ENCODE measurements at regions not wholly inside any gene's neighbourhood (a gene's known extent, or its start where the extent isn't known, plus 50 kb on each side); places are given as distances from the start of the nearest gene placed in this dataset.

DNA sequence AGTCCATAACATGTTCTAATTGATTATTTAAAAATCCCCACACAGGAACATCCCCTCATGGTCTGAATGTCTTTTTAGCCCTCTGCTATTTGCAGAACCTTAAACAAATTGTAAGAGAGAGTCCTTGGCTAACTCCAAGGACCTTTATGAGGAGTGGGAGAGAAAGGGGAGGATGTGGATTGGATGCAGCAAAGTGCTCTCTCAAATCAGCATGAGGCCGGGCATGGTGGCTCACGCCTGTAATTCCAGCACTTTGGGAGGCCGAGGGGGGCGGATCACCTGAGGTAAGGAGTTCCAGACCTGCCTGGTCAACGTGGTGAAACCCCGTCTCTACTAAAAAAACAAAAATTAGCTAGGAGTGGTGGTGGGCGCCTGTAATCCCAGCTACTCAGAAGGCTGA lies 154.8 kb downstream of the TGFB2 start:
- no peak for DNase-seq
- peak overlapping the region in 1 of 2 donors; percentile 53 for H3K27ac ChIP-seq
- no peaks in the 10 kb centered on the region for H3K27me3 ChIP-seq
- no peaks in the 10 kb centered on the region for H3K4me1 ChIP-seq
- no peaks in the 10 kb centered on the region for H3K9me3 ChIP-seq
- intact Hi-C loops (cut with DNase I; ENCODE audit: low total_unique reads) = no loop called here
- no peaks in the 10 kb centered on the region for H3K36me3 ChIP-seq
- no peak for TF ChIP-seq POLR2A (IDR thresholded peaks at IDR 0.05)
- TF ChIP-seq, protein P1, sequence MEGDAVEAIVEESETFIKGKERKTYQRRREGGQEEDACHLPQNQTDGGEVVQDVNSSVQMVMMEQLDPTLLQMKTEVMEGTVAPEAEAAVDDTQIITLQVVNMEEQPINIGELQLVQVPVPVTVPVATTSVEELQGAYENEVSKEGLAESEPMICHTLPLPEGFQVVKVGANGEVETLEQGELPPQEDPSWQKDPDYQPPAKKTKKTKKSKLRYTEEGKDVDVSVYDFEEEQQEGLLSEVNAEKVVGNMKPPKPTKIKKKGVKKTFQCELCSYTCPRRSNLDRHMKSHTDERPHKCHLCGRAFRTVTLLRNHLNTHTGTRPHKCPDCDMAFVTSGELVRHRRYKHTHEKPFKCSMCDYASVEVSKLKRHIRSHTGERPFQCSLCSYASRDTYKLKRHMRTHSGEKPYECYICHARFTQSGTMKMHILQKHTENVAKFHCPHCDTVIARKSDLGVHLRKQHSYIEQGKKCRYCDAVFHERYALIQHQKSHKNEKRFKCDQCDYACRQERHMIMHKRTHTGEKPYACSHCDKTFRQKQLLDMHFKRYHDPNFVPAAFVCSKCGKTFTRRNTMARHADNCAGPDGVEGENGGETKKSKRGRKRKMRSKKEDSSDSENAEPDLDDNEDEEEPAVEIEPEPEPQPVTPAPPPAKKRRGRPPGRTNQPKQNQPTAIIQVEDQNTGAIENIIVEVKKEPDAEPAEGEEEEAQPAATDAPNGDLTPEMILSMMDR (IDR thresholded peaks at IDR 0.05) = no peak
- H3K4me3 ChIP-seq = no peak overlapping the region

DNA sequence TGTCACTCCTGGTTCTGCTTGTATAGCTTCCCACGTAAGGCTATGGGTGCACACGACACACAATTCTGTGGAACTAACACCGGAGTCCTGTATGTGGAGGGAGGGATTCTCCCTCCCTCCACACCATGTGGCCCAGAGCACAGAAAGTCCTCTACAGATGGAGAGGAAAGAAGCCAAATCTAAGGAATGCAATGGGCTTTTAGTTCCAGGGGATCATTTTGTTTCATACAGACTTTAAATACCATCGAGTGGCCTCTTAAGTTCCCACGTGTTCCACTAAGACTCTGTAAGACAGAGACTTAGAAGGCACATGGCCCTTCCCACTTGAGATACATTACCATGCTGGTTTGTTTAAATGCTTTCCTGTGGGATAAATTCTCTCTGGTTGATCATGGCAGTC lies 156.0 kb downstream of the TGFB2 start:
- no peak overlapping the region for H3K27ac ChIP-seq
- no peaks in the 10 kb centered on the region for H3K9me3 ChIP-seq
- no peak overlapping the region for H3K4me3 ChIP-seq
- H3K4me1 ChIP-seq = no peaks in the 10 kb centered on the region
- intact Hi-C loops (cut with DNase I; ENCODE audit: low total_unique reads) = no loop called here
- no peak for TF ChIP-seq POLR2A (IDR thresholded peaks at IDR 0.05)
- TF ChIP-seq, protein P1 (IDR thresholded peaks at IDR 0.05) = no peak
- DNase-seq = no peak
- H3K27me3 ChIP-seq = no peaks in the 10 kb centered on the region
- no peaks in the 10 kb centered on the region for H3K36me3 ChIP-seq

DNA sequence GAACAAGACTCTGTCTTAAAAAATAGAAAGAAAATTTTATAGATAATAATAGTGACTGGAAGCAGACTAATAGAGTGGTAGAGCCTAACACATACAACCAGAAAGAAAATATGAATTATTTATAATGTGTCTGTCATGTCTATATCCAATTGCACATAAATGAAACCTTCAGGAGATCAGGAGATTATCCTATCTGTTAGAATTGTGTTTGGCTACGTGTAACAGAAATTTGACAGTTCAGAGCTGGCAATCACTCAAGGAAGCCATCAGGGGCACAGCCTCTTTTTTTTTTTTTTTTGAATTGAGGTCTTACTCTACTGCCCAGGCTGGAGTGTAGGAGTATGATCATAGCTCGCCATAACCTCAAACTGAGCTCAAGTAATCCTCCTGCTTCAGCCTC lies 157.2 kb downstream of the TGFB2 start:
- H3K27me3 ChIP-seq = no peaks in the 10 kb centered on the region
- no peaks in the 10 kb centered on the region for H3K4me1 ChIP-seq
- no peaks in the 10 kb centered on the region for H3K36me3 ChIP-seq
- TF ChIP-seq, protein P1 (IDR thresholded peaks at IDR 0.05) = no peak
- no peak for TF ChIP-seq POLR2A (IDR thresholded peaks at IDR 0.05)
- H3K9me3 ChIP-seq = no peaks in the 10 kb centered on the region
- no peak overlapping the region for H3K27ac ChIP-seq
- H3K4me3 ChIP-seq = no peak overlapping the region
- intact Hi-C loops (cut with DNase I; ENCODE audit: low total_unique reads) = no loop called here
- DNase-seq = no peak

DNA sequence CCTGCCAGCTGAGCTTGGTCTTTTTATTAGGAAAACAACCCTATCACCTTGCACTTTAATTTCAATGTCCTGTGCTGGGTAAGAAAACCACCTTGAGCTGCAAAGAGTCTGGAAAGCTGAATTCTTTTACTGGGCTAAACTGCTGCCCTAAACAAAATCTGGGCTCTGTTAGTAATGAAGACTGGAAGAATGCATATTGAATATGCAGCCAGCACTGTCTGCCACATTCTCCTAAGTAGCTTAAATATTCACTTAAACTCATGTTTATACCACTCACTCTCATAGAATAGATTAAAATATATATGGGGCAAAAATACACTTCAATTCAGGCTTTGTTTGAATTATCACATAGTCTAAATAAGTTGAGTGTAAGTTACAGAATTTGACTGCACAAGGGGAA lies 158.0 kb downstream of the TGFB2 start:
- no peak overlapping the region for H3K27ac ChIP-seq
- DNase-seq = no peak
- intact Hi-C loops (cut with DNase I; ENCODE audit: low total_unique reads) = no loop called here
- H3K9me3 ChIP-seq = peaks cover 0 to 3% of the 10 kb centered on the region in 2 donors
- no peaks in the 10 kb centered on the region for H3K36me3 ChIP-seq
- H3K27me3 ChIP-seq = no peaks in the 10 kb centered on the region
- H3K4me1 ChIP-seq = no peaks in the 10 kb centered on the region
- no peak overlapping the region for H3K4me3 ChIP-seq
- TF ChIP-seq, protein P1 (IDR thresholded peaks at IDR 0.05) = no peak
- TF ChIP-seq POLR2A (IDR thresholded peaks at IDR 0.05) = no peak

DNA sequence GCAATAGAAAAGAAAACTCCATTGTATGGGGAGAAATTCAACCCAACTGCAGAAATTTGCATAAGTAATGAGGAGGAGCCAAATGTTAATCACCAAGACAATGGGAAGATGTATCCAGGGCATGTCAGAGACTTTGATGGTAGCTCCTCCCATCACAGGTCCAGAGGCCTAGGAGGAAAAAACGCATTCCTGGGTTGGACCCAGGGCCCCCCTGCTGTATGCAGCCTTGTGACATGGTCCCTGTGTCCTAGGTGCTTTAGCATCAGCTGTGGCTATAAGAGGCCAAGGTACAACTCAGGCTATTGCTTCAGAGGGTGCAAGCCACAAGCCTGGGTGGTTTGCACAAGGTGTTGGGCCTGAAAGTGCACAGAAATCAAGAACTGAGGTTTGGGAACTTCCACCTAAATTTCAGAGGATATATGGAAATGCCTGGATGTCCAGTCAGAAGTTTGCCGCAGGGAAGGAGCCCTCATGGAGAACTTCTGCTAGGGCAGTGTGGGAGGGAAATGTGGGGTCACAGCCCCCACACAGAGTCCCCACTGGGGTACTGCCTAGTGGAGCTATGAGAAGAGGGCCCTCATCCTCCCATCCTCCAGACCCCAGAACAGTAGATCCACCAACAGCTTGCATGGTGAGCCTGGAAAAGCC lies 162.3 kb downstream of the TGFB2 start:
- Histone ChIP-seq H3K4me3 (no peak overlapping the region), H3K27me3 (no peaks in the 10 kb centered on the region), H3K4me1 (no peaks in the 10 kb centered on the region), H3K9me3 (peaks cover 0 to 3% of the 10 kb centered on the region in 2 donors), H3K27ac (no peak overlapping the region), H3K36me3 (no peaks in the 10 kb centered on the region)
- DNase-seq = no peak
- intact Hi-C loops (cut with DNase I; ENCODE audit: low total_unique reads) = no loop called here
- TF ChIP-seq, protein P1 (IDR thresholded peaks at IDR 0.05) = no peak
- no peak for TF ChIP-seq POLR2A (IDR thresholded peaks at IDR 0.05)

Data from uterus (tissue), 3 donors.